Endothelial cell of umbilical vein (primary cell): ENCODE measurements at regions not wholly inside any gene's neighbourhood (a gene's known extent, or its start where the extent isn't known, plus 50 kb on each side); places are given as distances from the start of the nearest gene placed in this dataset.

ENCODE experiments used
- BruUV-seq: library from RNA; stranded (reverse); fragments of 400-500 nt; replicated peaks from 2 replicates; lab custom pipeline; 2021; lab: Mats Ljungman, UMichigan
- CTCF ChIA-PET: fragments of 300-600, 350-600 bp; sonication (Branson Sonifier 250); formaldehyde crosslinking; loops from one replicate; lab custom pipeline; 2021; ENCODE audit warnings: antibody characterized with exemption, inconsistent platforms; lab: Charles Lee
- POLR2A ChIA-PET: fragments of 300-600, 350-600 bp; sonication (Branson Sonifier 250); formaldehyde crosslinking; loops from one replicate; lab custom pipeline; 2021; ENCODE audit warnings: antibody characterized with exemption, inconsistent platforms; lab: Charles Lee
- DNase-seq: peaks from one replicate; pipeline ENCODE4 v3.0.0-alpha.2; 2011; ENCODE audit warnings: low read depth, low spot score
- FAIRE-seq: peaks from 2 replicates; lab custom pipeline; 2011; peaks lifted over from hg19 to GRCh38; lab: Jason Lieb, UNC
- H2AFZ ChIP-seq: 2 replicates; pipeline ENCODE4 v1.6.0; 2012; ENCODE audit warnings: low read depth, low read length, control low read depth, inconsistent platforms
- H3K27ac ChIP-seq: 2 replicates; pipeline ENCODE4 v1.5.1; 2011; ENCODE audit warnings: low read depth, mild to moderate bottlenecking, control low read depth, low read length, moderate library complexity; ENCODE audit not compliant: insufficient read depth
- H3K27me3 ChIP-seq, 2 experiments: 2 replicates each; pipeline versions ENCODE4 v1.6.0 to v1.6.1; 2011; ENCODE audit warnings: low read length in 2 of 2, mixed read lengths in 1 of 2; ENCODE audit not compliant: control insufficient read depth in 2 of 2, insufficient read depth in 2 of 2
- H3K36me3 ChIP-seq, 2 experiments: 2 replicates in 1 of 2; 3 replicates in 1 of 2; pipeline ENCODE4 v1.5.1; 2011; ENCODE audit warnings: low read length in 2 of 2, mild to moderate bottlenecking in 1 of 2, moderate library complexity in 1 of 2; ENCODE audit not compliant: control insufficient read depth in 2 of 2, insufficient read depth in 2 of 2; ENCODE audit errors: extremely low read depth in 1 of 2
- H3K4me1 ChIP-seq: 3 replicates; pipeline ENCODE4 v1.5.1; 2011; ENCODE audit warnings: mild to moderate bottlenecking, low read length; ENCODE audit not compliant: control insufficient read depth, insufficient read depth; ENCODE audit errors: extremely low read depth
- H3K4me2 ChIP-seq: 2 replicates; pipeline ENCODE4 v1.6.1; 2011; ENCODE audit warnings: low read length, control low read depth, mixed read lengths; ENCODE audit not compliant: insufficient read depth
- H3K4me3 ChIP-seq, 3 experiments: fragments of 200-600 bp in 1 of 3; sonication (generic), shearing (Covaris generic) in 1 of 3; replicated peaks in 1 of 3; 2 replicates each; pipeline ENCODE4 v1.5.1; 2011 to 2016; ENCODE audit warnings: control low read depth in 3 of 3, low read length in 3 of 3, mild to moderate bottlenecking in 2 of 3, inconsistent platforms in 1 of 3, low read depth in 1 of 3, moderate library complexity in 1 of 3; ENCODE audit not compliant: insufficient read depth in 1 of 3
- H3K79me2 ChIP-seq: 2 replicates; pipeline ENCODE4 v1.6.0; 2012; ENCODE audit warnings: low read length, inconsistent platforms; ENCODE audit not compliant: control insufficient read depth, insufficient read depth
- H3K9ac ChIP-seq: replicated peaks from 2 replicates; pipeline ENCODE3; 2011; ENCODE audit warnings: low read length, control low read depth; ENCODE audit not compliant: insufficient read depth; ENCODE audit errors: extremely low read depth
- H3K9me1 ChIP-seq: replicated peaks from 3 replicates; pipeline ENCODE4 v1.6.0; 2011; ENCODE audit warnings: mild to moderate bottlenecking, low read length; ENCODE audit not compliant: control insufficient read depth, insufficient read depth; ENCODE audit errors: extremely low read depth
- H3K9me3 ChIP-seq: replicated peaks from 2 replicates; pipeline ENCODE4 v1.5.1; 2012; ENCODE audit warnings: low read length, inconsistent platforms; ENCODE audit not compliant: control insufficient read depth, insufficient read depth
- H4K20me1 ChIP-seq: replicated peaks from 2 replicates; pipeline ENCODE3; 2011; ENCODE audit warnings: mild to moderate bottlenecking, low read length; ENCODE audit not compliant: control insufficient read depth, insufficient read depth; ENCODE audit errors: extremely low read depth
- CTCF ChIP-seq, 2 donors: IDR thresholded peaks; 1 replicate in 1 of 2; 2 replicates in 1 of 2; pipeline ENCODE4 v1.5.1; 2011; ENCODE audit warnings: low read length in 2 of 2, mild to moderate bottlenecking in 2 of 2, moderate library complexity in 2 of 2, control low read depth in 1 of 2, inconsistent platforms in 1 of 2, low read depth in 1 of 2; ENCODE audit not compliant: insufficient read depth in 1 of 2; ENCODE audit errors: extremely low read depth in 1 of 2
- EZH2 ChIP-seq: IDR thresholded peaks from 2 replicates; pipeline ENCODE4 v1.6.1; 2012; ENCODE audit warnings: borderline replicate concordance, low read depth, mild to moderate bottlenecking, moderate library complexity, low read length, inconsistent platforms; ENCODE audit not compliant: severe bottlenecking
- FOS ChIP-seq: IDR thresholded peaks from 2 replicates; pipeline ENCODE4 v1.6.1; 2011; ENCODE audit warnings: mild to moderate bottlenecking, low read length, moderate library complexity, borderline replicate concordance; ENCODE audit not compliant: insufficient read depth
- GATA2 ChIP-seq: IDR thresholded peaks from 2 replicates; pipeline ENCODE4 v1.7.0; 2011; ENCODE audit warnings: low read depth, mild to moderate bottlenecking, moderate library complexity, mixed read lengths, low read length; ENCODE audit not compliant: insufficient read length, insufficient read depth
- JUN ChIP-seq: IDR thresholded peaks from 2 replicates; pipeline ENCODE4 v1.6.1; 2011; ENCODE audit warnings: borderline replicate concordance, low read depth; ENCODE audit not compliant: insufficient read length, insufficient read depth
- MAX ChIP-seq: IDR thresholded peaks from 2 replicates; pipeline ENCODE4 v1.6.1; 2011; ENCODE audit not compliant: insufficient read depth, insufficient read length
- MYC ChIP-seq: IDR thresholded peaks from one replicate; pipeline ENCODE4 v1.6.1; 2011; ENCODE audit warnings: mild to moderate bottlenecking, low read depth, low read length
- POLR2A ChIP-seq: IDR thresholded peaks from 2 replicates; pipeline ENCODE4 v1.6.1; 2012; ENCODE audit warnings: low read depth, mild to moderate bottlenecking, control low read depth, low read length
- POLR2AphosphoS5 ChIP-seq: IDR thresholded peaks from 2 replicates; pipeline ENCODE4 v1.6.1; 2012; ENCODE audit warnings: low read depth, mild to moderate bottlenecking, control low read depth, low read length, moderate library complexity; ENCODE audit not compliant: insufficient read depth
- dilution Hi-C: fragments of 300-500 bp; cut with MboI; formaldehyde crosslinking; loops from one replicate; pipeline ENCODE4 v1.15.0; 2019; ENCODE audit warnings: low sequenced_read_pairs; ENCODE audit not compliant: extremely low pct_ligation_motif_present
- intact Hi-C: fragments of 100-400 bp; cut with micrococcal nuclease; formaldehyde crosslinking; loops from one replicate; pipeline ENCODE4 v1.10.0; 2022

- H3K27me3 ChIP-seq, result peaks cover 1 to 12% of the 10 kb centered on the region in 2 experiments
- no peaks in the 10 kb centered on the region for H3K4me1 ChIP-seq
- H3K79me2 ChIP-seq, result no peaks in the 10 kb centered on the region
- FAIRE-seq (no peak), DNase-seq (no peak)
- intact Hi-C loops, result no loop called here
- H3K4me2 ChIP-seq, result no peak overlapping the region
- no TSS peak for BruUV-seq
- no peaks in the 10 kb centered on the region for H4K20me1 ChIP-seq
- ChIA-PET POLR2A (no interaction called here), CTCF (interaction anchor here (1.2 to 5.0 kb wide), 3 partner anchors 15 to 293 kb away, joined by 3 to 28 read pairs (median 4); no protein-coding TSS in a partner anchor)
- H3K4me3 ChIP-seq, result no peak overlapping the region
- H3K27ac ChIP-seq, result no peak overlapping the region
- no peak for TF ChIP-seq EZH2
- TF ChIP-seq CTCF (IDR thresholded peaks at IDR 0.05; ENCODE audit: extremely low read depth in 1 of 2, insufficient read depth in 1 of 2, low read depth in 1 of 2, low read length in 2 of 2), result no peak
- TF ChIP-seq GATA2, result no peak
- no peak for TF ChIP-seq MAX
- no peak for TF ChIP-seq JUN
- TF ChIP-seq FOS, result no peak
- TF ChIP-seq MYC, result no peak
- no peak for TF ChIP-seq POLR2AphosphoS5
- TF ChIP-seq POLR2A, result no peak
- H3K36me3 ChIP-seq, result no peaks in the 10 kb centered on the region
- H3K9me1 ChIP-seq, result no peaks in the 10 kb centered on the region
- no peaks in the 10 kb centered on the region for H3K9me3 ChIP-seq
- H3K9ac ChIP-seq, result no peak overlapping the region
- H2AFZ ChIP-seq, result no peak overlapping the region
- dilution Hi-C loops, result no loop called here
Measured at GRCh38 chr1:63134501-63135173, 187.7 kb upstream of the FOXD3 start.
